GM23338 (cell line): ENCODE measurements at regions not wholly inside any gene's neighbourhood (a gene's known extent, or its start where the extent isn't known, plus 50 kb on each side); places are given as distances from the start of the nearest gene placed in this dataset.

ENCODE experiments used
- ATAC-seq: fragments of 200-7000 bp; cut with Tn5 transposase; 3 replicates; pipeline ENCODE4 v1.9.1; 2020
- DNase-seq: peaks from one replicate; pipeline ENCODE4 v3.0.0-alpha.2; 2015; ENCODE audit warnings: low spot score
- H2AFZ ChIP-seq: fragments of 200-600 bp; sonication (generic); 2 replicates; pipeline ENCODE4 v1.8.0; 2016; ENCODE audit warnings: antibody characterized with exemption, mild to moderate bottlenecking, moderate library complexity
- H3F3A ChIP-seq: fragments of 200-600 bp; sonication (generic); replicated peaks from 2 replicates; pipeline ENCODE4 v1.8.0; 2017; ENCODE audit warnings: antibody characterized with exemption, mixed run types, low read depth
- H3K27ac ChIP-seq: fragments of 200-600 bp; sonication (generic); 2 replicates; pipeline ENCODE4 v1.6.1; 2016; ENCODE audit warnings: low read depth
- H3K27me3 ChIP-seq: fragments of 200-600 bp; sonication (generic); 2 replicates; pipeline ENCODE4 v1.8.0; 2016; ENCODE audit warnings: mild to moderate bottlenecking, mixed run types, moderate library complexity; ENCODE audit not compliant: insufficient read depth
- H3K36me3 ChIP-seq: fragments of 200-600 bp; sonication (generic); 2 replicates; pipeline ENCODE4 v1.8.0; 2016; ENCODE audit warnings: mild to moderate bottlenecking; ENCODE audit not compliant: insufficient read depth
- H3K4me1 ChIP-seq: fragments of 200-600 bp; sonication (generic); 2 replicates; pipeline ENCODE4 v1.8.0; 2016; ENCODE audit warnings: mild to moderate bottlenecking, moderate library complexity; ENCODE audit not compliant: insufficient read depth
- H3K4me2 ChIP-seq: fragments of 200-600 bp; sonication (generic); 2 replicates; pipeline ENCODE4 v1.7.1; 2017; ENCODE audit warnings: mixed run types
- H3K4me3 ChIP-seq: fragments of 200-600 bp; sonication (generic); 2 replicates; pipeline ENCODE4 v1.6.1; 2016; ENCODE audit warnings: mixed run types
- H3K79me2 ChIP-seq: fragments of 200-600 bp; sonication (generic); replicated peaks from 2 replicates; pipeline ENCODE4 v1.8.0; 2017; ENCODE audit warnings: mild to moderate bottlenecking; ENCODE audit not compliant: insufficient read depth
- H3K9me2 ChIP-seq: fragments of 200-600 bp; sonication (generic); 2 replicates; pipeline ENCODE4 v1.8.0; 2017; ENCODE audit not compliant: insufficient read depth
- H4K20me1 ChIP-seq: fragments of 200-600 bp; sonication (generic); replicated peaks from 2 replicates; pipeline ENCODE4 v1.8.0; 2017; ENCODE audit warnings: mild to moderate bottlenecking; ENCODE audit not compliant: insufficient read depth
- H3K27ac Mint-ChIP-seq: 2 replicates; pipeline ENCODE4 v1.8.0; 2020; ENCODE audit warnings: inconsistent platforms, mild to moderate bottlenecking, moderate library complexity, mixed read lengths
- H3K27me3 Mint-ChIP-seq: 3 replicates; pipeline ENCODE4 v1.8.0; 2022; ENCODE audit warnings: low read depth, mild to moderate bottlenecking, moderate library complexity, mixed read lengths, inconsistent platforms; ENCODE audit not compliant: insufficient read depth, poor library complexity
- H3K36me3 Mint-ChIP-seq: 3 replicates; pipeline ENCODE4 v1.8.0; 2021; ENCODE audit warnings: low read depth, mild to moderate bottlenecking, inconsistent platforms, moderate library complexity, mixed read lengths
- H3K4me1 Mint-ChIP-seq: 3 replicates; pipeline ENCODE4 v1.8.0; 2020; ENCODE audit warnings: mild to moderate bottlenecking, inconsistent platforms, mixed read lengths
- H3K4me3 Mint-ChIP-seq: 3 replicates; pipeline ENCODE4 v1.8.0; 2021; ENCODE audit warnings: moderate library complexity, mild to moderate bottlenecking, inconsistent platforms, mixed read lengths
- H3K9me3 Mint-ChIP-seq: 3 replicates; pipeline ENCODE4 v1.8.0; 2020; ENCODE audit warnings: moderate library complexity, mild to moderate bottlenecking, inconsistent platforms, mixed read lengths
- JUNB ChIP-seq: IDR thresholded peaks from one replicate; pipeline ENCODE4 v1.6.1; 2016; ENCODE audit warnings: antibody characterized with exemption; ENCODE audit not compliant: unreplicated experiment
- REST ChIP-seq: IDR thresholded peaks from one replicate; pipeline ENCODE4 v1.6.1; 2018; ENCODE audit warnings: antibody characterized with exemption; ENCODE audit not compliant: unreplicated experiment
- ZNF462 ChIP-seq: fragments of 250-450 bp; sonication (Bioruptor Pico); IDR thresholded peaks from 2 replicates; pipeline ENCODE4 v1.5.0; 2020; ENCODE audit warnings: mild to moderate bottlenecking, moderate library complexity

GRCh38 chr6:97812940-97813339 lies 529.9 kb upstream of the MMS22L start:
- Mint-ChIP-seq H3K27ac (peak overlapping the region; percentile 90), H3K36me3 (no peaks in the 10 kb centered on the region), H3K27me3 (peaks cover 1% of the 10 kb centered on the region), H3K4me1 (peaks cover 31% of the 10 kb centered on the region), H3K9me3 (no peaks in the 10 kb centered on the region), H3K4me3 (no peak overlapping the region; the same call in 2 of the 3 replicates)
- no peaks in the 10 kb centered on the region for H3K9me2 ChIP-seq
- H4K20me1 ChIP-seq, result no peaks in the 10 kb centered on the region
- no peaks in the 10 kb centered on the region for H3K27me3 ChIP-seq
- no peaks in the 10 kb centered on the region for H3K79me2 ChIP-seq
- no peaks in the 10 kb centered on the region; the same call in 1 of the 2 replicates for H3K36me3 ChIP-seq
- H2AFZ ChIP-seq, result no peak overlapping the region
- TF ChIP-seq JUNB (no peak), ZNF462 (CRISPR knock-in tag) (peak; percentile 59; the same call in 1 of the 2 replicates), REST (no peak)
- peaks cover 32% of the 10 kb centered on the region for H3K4me1 ChIP-seq
- no peaks in the 10 kb centered on the region for H3F3A ChIP-seq
- peak; percentile 70 for ATAC-seq
- DNase-seq, result peak; percentile 54
- no peak overlapping the region for H3K4me3 ChIP-seq
- H3K27ac ChIP-seq, result peak overlapping the region; percentile 34; the same call in 1 of the 2 replicates
- no peak overlapping the region for H3K4me2 ChIP-seq
